ENCODE measurements at regions not wholly inside any gene's neighbourhood (a gene's known extent, or its start where the extent isn't known, plus 50 kb on each side); places are given as distances from the start of the nearest gene placed in this dataset.

- DNase-seq: peak in 1 of 2 donors; percentile 21
Observed at GRCh38 chr13:44294876-44295275, 78.7 kb upstream of the SERP2 start.

- no peak for DNase-seq
Observed at GRCh38 chr13:44296856-44297255, 76.8 kb upstream of the SERP2 start.

- DNase-seq: no peak
Observed at GRCh38 chr13:44298314-44298713, 75.3 kb upstream of the SERP2 start.

GRCh38 chr13:44299152-44299943 lies 74.3 kb upstream of the SERP2 start:
- DNase-seq: no peak

GRCh38 chr13:44300895-44301638 lies 72.6 kb upstream of the SERP2 start:
- peak in 1 of 2 donors; percentile 32 for DNase-seq

- DNase-seq: no peak
Observed at GRCh38 chr13:44301639-44302015, 72.0 kb upstream of the SERP2 start.

GRCh38 chr13:44302233-44302632 lies 71.4 kb upstream of the SERP2 start:
- DNase-seq: no peak

- no peak for DNase-seq
Observed at GRCh38 chr13:44302940-44303575, 70.6 kb upstream of the SERP2 start.

GRCh38 chr13:44303681-44304432 lies 69.8 kb upstream of the SERP2 start:
- no peak for DNase-seq

GRCh38 chr13:44304433-44304725 lies 69.2 kb upstream of the SERP2 start:
- no peak for DNase-seq

- no peak for DNase-seq
Observed at GRCh38 chr13:44305286-44305685, 68.3 kb upstream of the SERP2 start.

- DNase-seq: no peak
Observed at GRCh38 chr13:44305917-44306370, 67.7 kb upstream of the SERP2 start.

- DNase-seq: no peak
Observed at GRCh38 chr13:44306371-44307192, 67.0 kb upstream of the SERP2 start.

- DNase-seq: no peak
Observed at GRCh38 chr13:44307255-44307654, 66.4 kb upstream of the SERP2 start.

GRCh38 chr13:44307844-44308243 lies 65.8 kb upstream of the SERP2 start:
- no peak for DNase-seq

GRCh38 chr13:44308352-44308751 lies 65.3 kb upstream of the SERP2 start:
- no peak for DNase-seq

- no peak for DNase-seq
Observed at GRCh38 chr13:44309794-44310757, 63.5 kb upstream of the SERP2 start.

GRCh38 chr13:44311011-44311780 lies 62.4 kb upstream of the SERP2 start:
- no peak for DNase-seq

GRCh38 chr13:44312131-44312530 lies 61.5 kb upstream of the SERP2 start:
- no peak for DNase-seq

GRCh38 chr13:44312834-44313551 lies 60.6 kb upstream of the SERP2 start:
- no peak for DNase-seq

All from CD4-positive, alpha-beta T cell treated with Interleukin-4 for 1 hour (primary cell).